Psoas muscle (tissue), 7 donors: ENCODE measurements at regions not wholly inside any gene's neighbourhood (a gene's known extent, or its start where the extent isn't known, plus 50 kb on each side); places are given as distances from the start of the nearest gene placed in this dataset.

Experiments
- ATAC-seq, 4 donors: fragments of 200-7000 bp; cut with Tn5 transposase; one replicate each; pipeline ENCODE4 v1.9.1; 2020; ENCODE audit warnings: moderate library complexity in 3 of 4, mild to moderate bottlenecking in 2 of 4
- DNase-seq, 2 donors: peaks; one replicate each; pipeline ENCODE4 v3.0.0-alpha.2; 2020
- H3K27ac ChIP-seq: fragments of 200-600 bp; one replicate; pipeline ENCODE4 v1.8.0; 2022
- H3K27me3 ChIP-seq, 3 donors: fragments of 200-600 bp in 1 of 3; one replicate each; pipeline versions ENCODE4 v1.6.1 to v1.8.0; 2013 to 2022; ENCODE audit warnings: low read length in 2 of 3, mild to moderate bottlenecking in 2 of 3, moderate library complexity in 1 of 3; ENCODE audit not compliant: insufficient read depth in 3 of 3
- H3K36me3 ChIP-seq, 2 donors: fragments of 200-600 bp in 1 of 2; one replicate each; pipeline versions ENCODE4 v1.6.1 to v1.8.0; 2013 to 2022; ENCODE audit warnings: low read depth in 1 of 2, mild to moderate bottlenecking in 1 of 2, moderate library complexity in 1 of 2; ENCODE audit not compliant: insufficient read depth in 1 of 2
- H3K4me1 ChIP-seq: fragments of 200-600 bp; one replicate; pipeline ENCODE4 v1.8.0; 2022
- H3K4me3 ChIP-seq: fragments of 200-600 bp; one replicate; pipeline ENCODE4 v1.8.0; 2022; ENCODE audit warnings: mild to moderate bottlenecking
- H3K9me3 ChIP-seq: fragments of 200-600 bp; one replicate; pipeline ENCODE4 v1.8.0; 2022
- WGBS, 3 donors: extraction: QIAGEN DNeasy Blood & Tissue Kit; methylation state at CpG; one replicate each; pipeline versions ENCODE4 v1.1.6 to v1.1.7; 2013; 5-methylcytosine and 5-hydroxymethylcytosine counted together
- intact Hi-C, 2 donors: fragments of 100-400 bp; cut with DNase I; formaldehyde crosslinking; loops; one replicate each; pipeline versions ENCODE4 v1.11.0 to v1.14.2; 2022
- TF ChIP-seq, protein P1 (sequence below): fragments of 200-600 bp; IDR thresholded peaks from one replicate; pipeline ENCODE4 v1.8.0; 2022; ENCODE audit warnings: antibody characterized with exemption
- donor health status: healthy with polysubstance abuse.
- donor health status: DM: no; HTN: no; CAD: no; lungs with moderate emphysema.
- donor health status: Bipolar disorder and iron deficiency.
- donor health status: healthy.
- donor health status: DM: yes; HTN: yes; CAD: no.
- donor health status: DM: no; HTN: no; CAD: no.
- donor health status: DM: yes; HTN: yes; CAD: no.

DNA sequence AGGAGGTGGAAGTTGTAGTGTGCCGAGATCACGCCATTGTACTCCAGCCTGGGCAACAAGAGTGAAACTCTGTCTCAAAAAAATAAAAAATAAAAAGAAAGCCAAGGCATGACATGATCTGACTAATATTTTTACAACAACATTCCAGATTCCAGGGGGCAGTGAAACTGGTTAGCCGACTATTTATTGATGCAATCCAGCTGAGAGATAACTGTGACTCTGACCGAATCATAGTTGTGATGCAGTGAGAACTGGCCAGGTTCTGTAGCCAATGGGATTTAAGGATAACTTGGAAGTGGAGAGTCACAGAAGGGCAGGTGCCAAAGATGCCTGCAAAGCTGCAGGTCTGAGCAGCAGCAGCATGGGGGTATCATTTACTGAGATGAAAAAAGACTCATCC, 82.9 kb upstream of the TSHZ2 start:
- DNase-seq (no peak), ATAC-seq (no peak)
- no peaks in the 10 kb centered on the region for H3K9me3 ChIP-seq
- no peaks in the 10 kb centered on the region for H3K36me3 ChIP-seq
- peaks cover 0 to 6% (median 0%) of the 10 kb centered on the region in 3 donors for H3K27me3 ChIP-seq
- TF ChIP-seq, protein P1, sequence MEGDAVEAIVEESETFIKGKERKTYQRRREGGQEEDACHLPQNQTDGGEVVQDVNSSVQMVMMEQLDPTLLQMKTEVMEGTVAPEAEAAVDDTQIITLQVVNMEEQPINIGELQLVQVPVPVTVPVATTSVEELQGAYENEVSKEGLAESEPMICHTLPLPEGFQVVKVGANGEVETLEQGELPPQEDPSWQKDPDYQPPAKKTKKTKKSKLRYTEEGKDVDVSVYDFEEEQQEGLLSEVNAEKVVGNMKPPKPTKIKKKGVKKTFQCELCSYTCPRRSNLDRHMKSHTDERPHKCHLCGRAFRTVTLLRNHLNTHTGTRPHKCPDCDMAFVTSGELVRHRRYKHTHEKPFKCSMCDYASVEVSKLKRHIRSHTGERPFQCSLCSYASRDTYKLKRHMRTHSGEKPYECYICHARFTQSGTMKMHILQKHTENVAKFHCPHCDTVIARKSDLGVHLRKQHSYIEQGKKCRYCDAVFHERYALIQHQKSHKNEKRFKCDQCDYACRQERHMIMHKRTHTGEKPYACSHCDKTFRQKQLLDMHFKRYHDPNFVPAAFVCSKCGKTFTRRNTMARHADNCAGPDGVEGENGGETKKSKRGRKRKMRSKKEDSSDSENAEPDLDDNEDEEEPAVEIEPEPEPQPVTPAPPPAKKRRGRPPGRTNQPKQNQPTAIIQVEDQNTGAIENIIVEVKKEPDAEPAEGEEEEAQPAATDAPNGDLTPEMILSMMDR: no peak
- no peaks in the 10 kb centered on the region for H3K4me1 ChIP-seq
- intact Hi-C loops: no loop called here
- WGBS, 3 donors: 60 to 78% (median 61%) methylated on average over 4 of the region's 4 CpGs
- H3K27ac ChIP-seq: no peak overlapping the region
- no peak overlapping the region for H3K4me3 ChIP-seq

DNA sequence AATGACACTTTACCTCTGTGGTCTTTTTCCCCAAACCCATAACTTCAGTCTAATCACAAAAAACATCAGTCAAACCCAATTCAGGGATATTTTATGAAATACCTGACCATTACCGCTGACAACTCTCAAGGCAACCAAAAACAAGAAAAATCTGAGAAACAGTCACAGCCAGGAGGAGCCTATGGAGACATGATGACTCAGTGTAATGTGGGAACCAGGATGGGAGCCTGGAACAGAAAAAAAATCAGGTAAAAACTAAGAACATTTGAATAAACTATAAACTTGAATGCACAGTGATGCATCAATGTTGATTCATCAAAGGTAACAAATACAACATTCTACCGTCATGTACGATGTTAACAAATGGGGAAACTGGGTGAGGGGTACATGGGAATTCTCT, 84.1 kb upstream of the TSHZ2 start:
- ATAC-seq: no peak
- H3K4me1 ChIP-seq: no peaks in the 10 kb centered on the region
- H3K4me3 ChIP-seq: no peak overlapping the region
- intact Hi-C loops: no loop called here
- no peaks in the 10 kb centered on the region for H3K36me3 ChIP-seq
- no peak overlapping the region for H3K27ac ChIP-seq
- no peak for DNase-seq
- 93 to 96% (median 95%) methylated on average over 3 of the region's 3 CpGs for WGBS, 3 donors
- H3K27me3 ChIP-seq: peaks cover 0 to 6% (median 0%) of the 10 kb centered on the region in 3 donors
- no peaks in the 10 kb centered on the region for H3K9me3 ChIP-seq
- TF ChIP-seq, protein P1: no peak

DNA sequence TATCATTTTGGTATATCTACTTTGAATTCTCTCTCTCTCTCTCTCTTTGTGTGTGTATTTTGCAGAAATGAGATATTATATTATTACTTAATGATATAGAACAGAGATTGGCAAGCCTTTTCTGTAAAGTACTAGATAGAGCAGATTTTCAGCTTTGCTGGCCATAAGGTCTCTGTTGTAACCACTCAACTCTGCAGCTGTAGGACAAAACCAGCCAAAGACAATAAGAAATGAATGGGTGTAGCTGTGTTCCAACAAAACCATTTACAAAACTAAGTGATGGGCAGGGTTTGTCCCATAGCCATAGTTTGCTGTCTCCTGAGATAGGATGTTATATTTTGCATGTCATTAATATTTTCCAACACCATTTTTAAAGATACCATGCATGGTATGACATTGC, 91.2 kb upstream of the TSHZ2 start:
- H3K27ac ChIP-seq: no peak overlapping the region
- H3K27me3 ChIP-seq: peaks cover 0 to 4% (median 0%) of the 10 kb centered on the region in 3 donors
- intact Hi-C loops: no loop called here
- no peak overlapping the region for H3K4me3 ChIP-seq
- H3K4me1 ChIP-seq: no peaks in the 10 kb centered on the region
- H3K9me3 ChIP-seq: no peaks in the 10 kb centered on the region
- TF ChIP-seq, protein P1: no peak
- H3K36me3 ChIP-seq: no peaks in the 10 kb centered on the region
- DNase-seq (no peak), ATAC-seq (no peak)

DNA sequence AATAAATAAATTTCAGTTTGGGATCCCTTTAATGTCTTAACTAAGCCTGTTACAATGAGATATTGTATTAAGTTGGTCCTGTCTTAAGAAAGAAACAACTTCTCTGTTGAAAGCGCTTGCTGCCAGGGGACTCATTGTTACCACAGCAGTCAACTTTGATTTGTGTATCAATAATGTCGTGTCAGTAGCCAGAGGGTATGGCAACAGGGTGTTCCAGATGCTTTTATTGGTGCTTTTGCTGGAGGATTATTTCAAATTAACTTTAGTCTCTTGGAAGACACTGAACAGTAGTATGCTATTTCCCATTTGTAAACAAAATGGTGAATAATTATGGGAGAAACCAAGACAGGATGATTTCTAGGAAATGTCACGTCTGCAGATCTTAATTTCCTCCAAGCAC, 91.9 kb upstream of the TSHZ2 start:
- H3K27ac ChIP-seq: no peak overlapping the region
- TF ChIP-seq, protein P1: no peak
- H3K36me3 ChIP-seq: no peaks in the 10 kb centered on the region
- no peaks in the 10 kb centered on the region for H3K9me3 ChIP-seq
- no peaks in the 10 kb centered on the region for H3K27me3 ChIP-seq
- intact Hi-C loops: no loop called here
- ATAC-seq (no peak), DNase-seq (no peak)
- 22 to 60% (median 54%) methylated on average over 3 of the region's 3 CpGs for WGBS, 3 donors
- H3K4me3 ChIP-seq: no peak overlapping the region
- H3K4me1 ChIP-seq: no peaks in the 10 kb centered on the region

DNA sequence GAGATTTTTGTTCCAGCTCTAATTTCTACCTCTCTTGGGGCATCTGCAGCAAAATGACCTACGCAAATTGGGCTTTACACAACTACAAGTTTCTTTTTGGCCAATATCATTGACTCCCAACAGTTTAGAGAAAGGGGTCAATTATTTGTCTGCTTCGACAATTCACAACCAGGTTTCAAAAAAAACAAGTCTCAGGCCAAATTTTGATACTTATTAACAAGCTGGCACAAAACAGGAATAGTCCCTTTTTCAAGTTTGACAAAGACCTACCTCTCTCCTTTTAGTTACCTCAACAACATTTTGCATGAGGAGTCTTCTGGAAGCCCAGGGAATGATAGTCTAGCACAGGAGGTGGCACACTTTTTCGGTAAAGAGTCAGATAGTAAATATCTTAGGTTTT, 97.9 kb upstream of the TSHZ2 start:
- H3K9me3 ChIP-seq: no peaks in the 10 kb centered on the region
- no peaks in the 10 kb centered on the region for H3K4me1 ChIP-seq
- H3K27ac ChIP-seq: no peak overlapping the region
- 62 to 70% (median 63%) methylated on average over 3 of the region's 3 CpGs for WGBS, 3 donors
- ATAC-seq: no peak
- TF ChIP-seq, protein P1: no peak
- H3K4me3 ChIP-seq: no peak overlapping the region
- intact Hi-C loops: no loop called here
- peaks cover 0 to 4% (median 0%) of the 10 kb centered on the region in 3 donors for H3K27me3 ChIP-seq
- no peaks in the 10 kb centered on the region for H3K36me3 ChIP-seq
- no peak for DNase-seq
